ENCODE measurements at regions not wholly inside any gene's neighbourhood (a gene's known extent, or its start where the extent isn't known, plus 50 kb on each side); places are given as distances from the start of the nearest gene placed in this dataset.
"Not testable (repeated sequence)": the region's sequence is repeated elsewhere in the genome, so short reads cannot be mapped to it uniquely, and the experiment has no call there.

- Histone ChIP-seq H3K4me1 (no peaks in the 10 kb centered on the region), H3K4me3 (no peak overlapping the region), H3K27ac (no peak overlapping the region), H3K9me3 (no peaks in the 10 kb centered on the region), H3K36me3 (no peaks in the 10 kb centered on the region), H3K27me3 (no peaks in the 10 kb centered on the region)
- ATAC-seq (ENCODE audit: low FRiP score in 2 of 2) (no peak), DNase-seq (no peak)
- TF ChIP-seq CTCF (IDR thresholded peaks at IDR 0.05) = no peak
- TF ChIP-seq POLR2A (IDR thresholded peaks at IDR 0.05) = no peak
- TF ChIP-seq EP300 (IDR thresholded peaks at IDR 0.05) = no peak
- TF ChIP-seq POLR2AphosphoS5 (IDR thresholded peaks at IDR 0.05) = no peak
- 89 to 90% methylated on average over 2 of the region's 2 CpGs for WGBS, 2 donors
Measured at GRCh38 chr13:84776593-84776992, 894.3 kb upstream of the SLITRK1 start.

GRCh38 chr13:84775920-84776319 lies 893.6 kb upstream of the SLITRK1 start:
- WGBS, 2 donors = 72 to 77% methylated on average over 9 of the region's 9 CpGs
- not testable (repeated sequence) for H3K36me3 ChIP-seq; DNase-seq; H3K4me1 ChIP-seq; H3K27me3 ChIP-seq; H3K9me3 ChIP-seq; ATAC-seq (ENCODE audit: low FRiP score in 2 of 2); H3K27ac ChIP-seq; H3K4me3 ChIP-seq

- DNase-seq (no peak), ATAC-seq (ENCODE audit: low FRiP score in 2 of 2) (no peak)
- whole genome bisulfite sequencing, 2 donors = 65 to 71% methylated on average over 2 of the region's 2 CpGs
- Histone ChIP-seq H3K27me3 (no peaks in the 10 kb centered on the region), H3K27ac (no peak overlapping the region), H3K4me1 (no peaks in the 10 kb centered on the region), H3K36me3 (no peaks in the 10 kb centered on the region), H3K4me3 (no peak overlapping the region), H3K9me3 (no peaks in the 10 kb centered on the region)
- TF ChIP-seq EP300 (IDR thresholded peaks at IDR 0.05) (no peak), POLR2A (IDR thresholded peaks at IDR 0.05) (no peak), CTCF (IDR thresholded peaks at IDR 0.05) (no peak), POLR2AphosphoS5 (IDR thresholded peaks at IDR 0.05) (no peak)
Measured at GRCh38 chr13:84774111-84774510, 891.8 kb upstream of the SLITRK1 start.

- 78 to 97% methylated on average over 1 of the region's 1 CpG for WGBS, 2 donors
- Histone ChIP-seq H3K36me3 (no peaks in the 10 kb centered on the region), H3K4me3 (no peak overlapping the region), H3K27me3 (no peaks in the 10 kb centered on the region), H3K9me3 (no peaks in the 10 kb centered on the region), H3K27ac (no peak overlapping the region), H3K4me1 (no peaks in the 10 kb centered on the region)
- TF ChIP-seq EP300 (IDR thresholded peaks at IDR 0.05) = no peak
- no peak for TF ChIP-seq POLR2A (IDR thresholded peaks at IDR 0.05)
- TF ChIP-seq CTCF (IDR thresholded peaks at IDR 0.05) = no peak
- TF ChIP-seq POLR2AphosphoS5 (IDR thresholded peaks at IDR 0.05) = no peak
- DNase-seq (no peak), ATAC-seq (ENCODE audit: low FRiP score in 2 of 2) (no peak)
Measured at GRCh38 chr13:84760956-84761355, 878.7 kb upstream of the SLITRK1 start.

- ATAC-seq (ENCODE audit: low FRiP score in 2 of 2) (no peak), DNase-seq (no peak)
- Histone ChIP-seq H3K4me1 (no peaks in the 10 kb centered on the region), H3K9me3 (no peaks in the 10 kb centered on the region), H3K27ac (no peak overlapping the region), H3K36me3 (no peaks in the 10 kb centered on the region), H3K4me3 (no peak overlapping the region), H3K27me3 (no peaks in the 10 kb centered on the region)
- TF ChIP-seq EP300 (IDR thresholded peaks at IDR 0.05) (no peak), CTCF (IDR thresholded peaks at IDR 0.05) (no peak), POLR2A (IDR thresholded peaks at IDR 0.05) (no peak), POLR2AphosphoS5 (IDR thresholded peaks at IDR 0.05) (no peak)
- 43 to 75% methylated on average over 1 of the region's 1 CpG for WGBS, 2 donors
Measured at GRCh38 chr13:84749126-84749525, 866.9 kb upstream of the SLITRK1 start.

Data from upper lobe of left lung (tissue), 6 donors.